ENCODE measurements at regions not wholly inside any gene's neighbourhood (a gene's known extent, or its start where the extent isn't known, plus 50 kb on each side); places are given as distances from the start of the nearest gene placed in this dataset.
A peak's percentile ranks its signal among the peaks of the same experiment; 100 is the strongest.

DNA sequence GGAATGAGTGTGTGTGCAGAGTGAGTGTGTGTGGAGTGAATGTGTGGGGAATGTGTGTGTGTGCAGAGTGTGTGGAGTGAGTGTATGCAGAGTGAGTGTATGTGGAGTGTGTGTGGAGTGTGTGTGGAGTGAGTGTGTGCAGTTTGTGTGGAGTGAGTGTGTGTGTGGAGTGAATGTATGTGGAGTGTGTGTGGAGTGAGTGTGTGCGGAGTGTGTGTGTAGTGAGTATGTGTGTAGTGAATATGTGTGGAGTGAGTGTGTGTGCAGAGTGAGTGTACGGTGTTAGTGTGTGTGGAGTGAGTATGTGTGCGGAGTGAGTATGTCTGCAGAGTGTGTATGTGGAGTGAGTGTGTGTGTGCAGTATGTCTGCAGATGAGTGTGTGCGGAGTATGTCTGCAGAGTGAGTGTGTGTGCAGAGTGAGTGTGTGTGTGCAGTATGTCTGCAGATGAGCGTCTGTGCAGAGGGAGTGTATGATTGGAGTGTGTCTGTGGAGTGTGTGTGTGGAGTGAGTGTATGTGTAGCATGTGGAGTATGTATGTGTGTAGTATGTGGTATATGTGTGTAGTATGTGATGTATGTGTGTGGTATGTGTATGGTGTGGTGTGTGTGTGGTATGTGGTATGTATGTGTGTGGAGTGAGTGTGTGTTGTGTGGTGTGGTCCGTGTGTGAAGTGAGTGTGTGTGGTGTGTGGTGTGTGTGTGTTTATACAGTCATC, 59.7 kb upstream of the CLDN14 start:
- Mint-ChIP-seq H3K27ac (no peak overlapping the region), H3K27me3 (peaks cover 11% of the 10 kb centered on the region), H3K9me3 (no peaks in the 10 kb centered on the region), H3K4me3 (no peak overlapping the region), H3K36me3 (ENCODE audit: low read depth) (no peaks in the 10 kb centered on the region), H3K4me1 (peaks cover 5% of the 10 kb centered on the region)
- CTCF ChIA-PET: no interaction called here
- TF ChIP-seq, protein P1, sequence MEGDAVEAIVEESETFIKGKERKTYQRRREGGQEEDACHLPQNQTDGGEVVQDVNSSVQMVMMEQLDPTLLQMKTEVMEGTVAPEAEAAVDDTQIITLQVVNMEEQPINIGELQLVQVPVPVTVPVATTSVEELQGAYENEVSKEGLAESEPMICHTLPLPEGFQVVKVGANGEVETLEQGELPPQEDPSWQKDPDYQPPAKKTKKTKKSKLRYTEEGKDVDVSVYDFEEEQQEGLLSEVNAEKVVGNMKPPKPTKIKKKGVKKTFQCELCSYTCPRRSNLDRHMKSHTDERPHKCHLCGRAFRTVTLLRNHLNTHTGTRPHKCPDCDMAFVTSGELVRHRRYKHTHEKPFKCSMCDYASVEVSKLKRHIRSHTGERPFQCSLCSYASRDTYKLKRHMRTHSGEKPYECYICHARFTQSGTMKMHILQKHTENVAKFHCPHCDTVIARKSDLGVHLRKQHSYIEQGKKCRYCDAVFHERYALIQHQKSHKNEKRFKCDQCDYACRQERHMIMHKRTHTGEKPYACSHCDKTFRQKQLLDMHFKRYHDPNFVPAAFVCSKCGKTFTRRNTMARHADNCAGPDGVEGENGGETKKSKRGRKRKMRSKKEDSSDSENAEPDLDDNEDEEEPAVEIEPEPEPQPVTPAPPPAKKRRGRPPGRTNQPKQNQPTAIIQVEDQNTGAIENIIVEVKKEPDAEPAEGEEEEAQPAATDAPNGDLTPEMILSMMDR (IDR thresholded peaks at IDR 0.05): no peak
- ATAC-seq (ENCODE audit: low read depth) (no peak), DNase-seq (no peak)
- intact Hi-C loops (cut with micrococcal nuclease): no loop called here
- POLR2A ChIA-PET: no interaction called here

- Mint-ChIP-seq H3K36me3 (ENCODE audit: low read depth) (no peaks in the 10 kb centered on the region), H3K9me3 (no peaks in the 10 kb centered on the region), H3K27me3 (peaks cover 11% of the 10 kb centered on the region), H3K4me3 (no peak overlapping the region), H3K4me1 (peaks cover 3% of the 10 kb centered on the region), H3K27ac (no peak overlapping the region)
- CTCF ChIA-PET: no interaction called here
- TF ChIP-seq, protein P1 (IDR thresholded peaks at IDR 0.05): no peak
- intact Hi-C loops (cut with micrococcal nuclease): no loop called here
- POLR2A ChIA-PET: no interaction called here
- no peak for ATAC-seq (ENCODE audit: low read depth)
- DNase-seq: no peak
Observed at GRCh38 chr21:36540700-36541099, 60.8 kb upstream of the CLDN14 start.

GRCh38 chr21:36541721-36542139, 61.8 kb upstream of the CLDN14 start:
- Mint-ChIP-seq H3K36me3 (ENCODE audit: low read depth) (no peaks in the 10 kb centered on the region), H3K27ac (no peak overlapping the region), H3K4me1 (peaks cover 3% of the 10 kb centered on the region), H3K27me3 (peaks cover 11% of the 10 kb centered on the region), H3K4me3 (peak overlapping the region; percentile 41), H3K9me3 (no peaks in the 10 kb centered on the region)
- DNase-seq (no peak), ATAC-seq (ENCODE audit: low read depth) (no peak)
- TF ChIP-seq, protein P1 (IDR thresholded peaks at IDR 0.05): no peak
- ChIA-PET POLR2A (interaction anchor here (1.0 kb wide), 1 partner anchor 28 kb away, joined by 3 read pairs; no protein-coding TSS in a partner anchor), CTCF (no interaction called here)
- intact Hi-C loops (cut with micrococcal nuclease): loop anchor here (1.0 to 2.0 kb wide), 2 partner anchors 29 to 37 kb away; no protein-coding TSS in a partner anchor

DNA sequence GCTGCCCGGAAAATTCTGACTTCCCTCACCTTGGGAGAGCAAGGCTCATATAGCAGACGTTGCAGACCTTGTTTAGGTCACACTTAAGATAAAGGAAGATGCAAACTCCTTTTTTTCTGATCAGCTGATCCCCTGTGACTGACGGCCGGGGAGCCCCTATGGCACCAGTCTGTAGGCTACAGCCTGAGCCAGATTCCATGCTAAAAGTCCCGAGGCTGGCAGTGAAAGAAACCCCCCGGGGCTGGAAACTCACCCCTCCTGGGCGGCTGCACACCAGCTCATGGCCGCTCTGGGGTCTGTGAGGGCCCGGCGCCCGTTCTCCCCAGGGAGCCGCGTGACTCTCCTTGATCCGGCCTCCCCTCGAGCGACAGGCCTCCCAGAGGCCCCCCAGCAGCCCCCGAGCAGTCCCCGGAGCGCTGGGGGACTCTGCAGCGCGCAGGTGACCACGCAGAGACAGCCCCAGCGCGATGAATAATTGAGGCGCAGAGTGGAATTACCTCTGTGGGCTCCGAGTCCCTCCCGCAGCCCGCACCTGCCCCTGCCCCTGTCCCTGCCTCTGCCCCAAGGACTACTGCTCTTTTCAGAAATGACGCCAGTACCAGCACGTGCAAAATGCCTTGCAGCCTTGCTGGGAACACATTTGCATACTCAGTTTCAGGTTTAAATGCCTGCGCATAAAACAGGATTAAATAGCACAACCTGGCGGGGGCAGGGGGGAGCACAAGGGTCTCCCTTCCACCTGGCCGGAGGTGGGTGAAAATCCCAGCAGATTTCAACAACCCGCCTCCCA, 62.6 kb upstream of the CLDN14 start:
- DNase-seq (no peak), ATAC-seq (ENCODE audit: low read depth) (peak; percentile 87)
- H3K4me3 Mint-ChIP-seq: peak overlapping the region; percentile 41
- no peak overlapping the region for H3K27ac Mint-ChIP-seq
- H3K9me3 Mint-ChIP-seq: no peaks in the 10 kb centered on the region
- H3K36me3 Mint-ChIP-seq (ENCODE audit: low read depth): no peaks in the 10 kb centered on the region
- TF ChIP-seq, protein P1 (IDR thresholded peaks at IDR 0.05): no peak
- peaks cover 11% of the 10 kb centered on the region for H3K27me3 Mint-ChIP-seq
- intact Hi-C loops (cut with micrococcal nuclease): loop anchor here (1.0 to 2.0 kb wide), 3 partner anchors 30 to 122 kb away; no protein-coding TSS in a partner anchor
- peaks cover 3% of the 10 kb centered on the region for H3K4me1 Mint-ChIP-seq
- ChIA-PET CTCF (no interaction called here), POLR2A (interaction anchor here (1.0 kb wide), 1 partner anchor 29 kb away, joined by 3 read pairs; no protein-coding TSS in a partner anchor)

GRCh38 chr21:36543924-36544323, 64.0 kb upstream of the CLDN14 start:
- no peak overlapping the region for H3K27ac Mint-ChIP-seq
- POLR2A ChIA-PET: no interaction called here
- peaks cover 15% of the 10 kb centered on the region for H3K27me3 Mint-ChIP-seq
- no peaks in the 10 kb centered on the region for H3K9me3 Mint-ChIP-seq
- H3K4me1 Mint-ChIP-seq: peaks cover 3% of the 10 kb centered on the region
- TF ChIP-seq, protein P1 (IDR thresholded peaks at IDR 0.05): no peak
- ATAC-seq (ENCODE audit: low read depth) (no peak), DNase-seq (no peak)
- no peaks in the 10 kb centered on the region for H3K36me3 Mint-ChIP-seq (ENCODE audit: low read depth)
- intact Hi-C loops (cut with micrococcal nuclease): loop anchor here (1.0 to 2.0 kb wide), 2 partner anchors 31 to 124 kb away; no protein-coding TSS in a partner anchor
- CTCF ChIA-PET: interaction anchor here (1.1 kb wide), 1 partner anchor 40 kb away, joined by 3 read pairs; no protein-coding TSS in a partner anchor
- no peak overlapping the region for H3K4me3 Mint-ChIP-seq

Measured in activated B cell treated with CpG ODN at 0.5 μM for 24 hours (primary cell).